Right atrium auricular region (tissue), 2 donors: ENCODE measurements at regions not wholly inside any gene's neighbourhood (a gene's known extent, or its start where the extent isn't known, plus 50 kb on each side); places are given as distances from the start of the nearest gene placed in this dataset.

ENCODE experiments used
- DNase-seq: peaks from one replicate; pipeline ENCODE4 v3.0.0-alpha.2; 2019; ENCODE audit warnings: low spot score
- H3K27ac ChIP-seq, 2 donors: fragments of 200-600 bp; sonication (generic); 1 replicate in 1 of 2; 2 replicates in 1 of 2; pipeline ENCODE4 v1.5.1; 2016 to 2019
- H3K27me3 ChIP-seq, 2 donors: fragments of 200-600 bp; sonication (generic); one replicate each; pipeline versions ENCODE4 v1.5.1 to v1.6.0; 2017 to 2019
- H3K36me3 ChIP-seq: fragments of 200-600 bp; sonication (generic); one replicate; pipeline ENCODE4 v1.5.1; 2016
- H3K4me1 ChIP-seq, 2 donors: fragments of 200-600 bp; sonication (generic); one replicate each; pipeline versions ENCODE4 v1.5.1 to v1.6.0; 2017 to 2019
- H3K4me3 ChIP-seq, 2 donors: fragments of 200-600 bp; sonication (generic); 1 replicate in 1 of 2; 2 replicates in 1 of 2; pipeline ENCODE4 v1.5.1; 2017 to 2019; ENCODE audit warnings: mild to moderate bottlenecking in 1 of 2, moderate library complexity in 1 of 2
- H3K9me3 ChIP-seq, 2 donors: fragments of 200-600 bp; sonication (generic); one replicate each; pipeline ENCODE4 v1.5.1; 2019
- TF ChIP-seq, protein P1 (sequence below), 2 donors: fragments of 200-600 bp; sonication (generic); IDR thresholded peaks; one replicate each; pipeline ENCODE4 v1.5.1; 2019; ENCODE audit warnings: antibody characterized with exemption in 2 of 2

- Histone ChIP-seq H3K36me3 (no peaks in the 10 kb centered on the region), H3K27me3 (no peaks in the 10 kb centered on the region), H3K9me3 (no peaks in the 10 kb centered on the region), H3K4me3 (no peak overlapping the region), H3K4me1 (no peaks in the 10 kb centered on the region), H3K27ac (no peak overlapping the region)
- TF ChIP-seq, protein P1, sequence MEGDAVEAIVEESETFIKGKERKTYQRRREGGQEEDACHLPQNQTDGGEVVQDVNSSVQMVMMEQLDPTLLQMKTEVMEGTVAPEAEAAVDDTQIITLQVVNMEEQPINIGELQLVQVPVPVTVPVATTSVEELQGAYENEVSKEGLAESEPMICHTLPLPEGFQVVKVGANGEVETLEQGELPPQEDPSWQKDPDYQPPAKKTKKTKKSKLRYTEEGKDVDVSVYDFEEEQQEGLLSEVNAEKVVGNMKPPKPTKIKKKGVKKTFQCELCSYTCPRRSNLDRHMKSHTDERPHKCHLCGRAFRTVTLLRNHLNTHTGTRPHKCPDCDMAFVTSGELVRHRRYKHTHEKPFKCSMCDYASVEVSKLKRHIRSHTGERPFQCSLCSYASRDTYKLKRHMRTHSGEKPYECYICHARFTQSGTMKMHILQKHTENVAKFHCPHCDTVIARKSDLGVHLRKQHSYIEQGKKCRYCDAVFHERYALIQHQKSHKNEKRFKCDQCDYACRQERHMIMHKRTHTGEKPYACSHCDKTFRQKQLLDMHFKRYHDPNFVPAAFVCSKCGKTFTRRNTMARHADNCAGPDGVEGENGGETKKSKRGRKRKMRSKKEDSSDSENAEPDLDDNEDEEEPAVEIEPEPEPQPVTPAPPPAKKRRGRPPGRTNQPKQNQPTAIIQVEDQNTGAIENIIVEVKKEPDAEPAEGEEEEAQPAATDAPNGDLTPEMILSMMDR (IDR thresholded peaks at IDR 0.05) = no peak
- no peak for DNase-seq
Measured at GRCh38 chr6:63371104-63371715, 51.4 kb upstream of the LGSN start.

GRCh38 chr6:63372951-63373533 lies 53.3 kb upstream of the LGSN start:
- Histone ChIP-seq H3K4me1 (no peaks in the 10 kb centered on the region), H3K36me3 (no peaks in the 10 kb centered on the region), H3K9me3 (no peaks in the 10 kb centered on the region), H3K4me3 (no peak overlapping the region), H3K27me3 (no peaks in the 10 kb centered on the region), H3K27ac (no peak overlapping the region)
- TF ChIP-seq, protein P1 (IDR thresholded peaks at IDR 0.05) = no peak
- no peak for DNase-seq

- H3K36me3 ChIP-seq = no peaks in the 10 kb centered on the region
Measured at GRCh38 chr6:63389191-63389844, 69.5 kb upstream of the LGSN start.

GRCh38 chr6:63391203-63391970 lies 71.6 kb upstream of the LGSN start:
- H3K27ac ChIP-seq = no peak overlapping the region
- no peaks in the 10 kb centered on the region for H3K4me1 ChIP-seq
- no peak overlapping the region for H3K4me3 ChIP-seq
- no peak for DNase-seq
- H3K27me3 ChIP-seq = no peaks in the 10 kb centered on the region
- no peaks in the 10 kb centered on the region for H3K9me3 ChIP-seq
- H3K36me3 ChIP-seq = no peaks in the 10 kb centered on the region
- TF ChIP-seq, protein P1 (IDR thresholded peaks at IDR 0.05) = no peak

More at GRCh38 chr6:63389191-63389844, 69.5 kb upstream of the LGSN start:
- H3K4me1 ChIP-seq = no peaks in the 10 kb centered on the region
- no peak for DNase-seq
- TF ChIP-seq, protein P1 (IDR thresholded peaks at IDR 0.05) = no peak
- no peak overlapping the region for H3K4me3 ChIP-seq
- H3K27ac ChIP-seq = no peak overlapping the region
- no peaks in the 10 kb centered on the region for H3K27me3 ChIP-seq
- no peaks in the 10 kb centered on the region for H3K9me3 ChIP-seq

DNA sequence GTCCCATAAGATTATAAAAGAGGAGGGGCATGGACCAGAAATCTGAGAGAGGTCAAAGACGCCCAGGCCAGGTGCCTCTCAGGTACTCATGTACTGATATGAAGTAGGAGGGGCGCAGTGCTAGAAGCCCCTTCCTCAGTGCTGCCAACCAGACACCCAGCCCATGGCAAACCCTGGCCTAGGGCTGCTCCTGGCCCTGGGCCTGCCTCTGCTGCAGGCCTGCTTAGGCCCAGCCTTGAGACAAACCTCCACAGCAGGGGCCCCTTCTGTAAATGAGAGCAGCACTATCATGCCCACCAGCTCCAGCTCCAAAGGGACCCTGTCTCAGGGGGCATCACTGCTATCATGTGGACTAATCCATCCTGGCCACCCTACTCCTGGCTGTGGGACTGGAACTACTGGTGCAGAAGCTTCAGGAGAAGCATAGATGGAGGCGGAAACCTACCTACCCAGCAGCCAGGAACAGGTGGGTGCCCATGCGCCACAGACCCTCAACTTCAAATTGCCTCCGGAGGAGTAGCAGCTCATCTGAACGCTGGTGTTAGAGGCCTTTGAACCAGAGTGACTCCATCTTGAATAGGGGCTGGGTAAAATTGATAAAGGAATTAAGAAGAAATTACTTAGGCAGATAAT lies 72.4 kb upstream of the LGSN start:
- DNase-seq = no peak
- Histone ChIP-seq H3K36me3 (no peaks in the 10 kb centered on the region), H3K4me1 (no peaks in the 10 kb centered on the region), H3K9me3 (no peaks in the 10 kb centered on the region), H3K27me3 (no peaks in the 10 kb centered on the region), H3K27ac (no peak overlapping the region), H3K4me3 (no peak overlapping the region)
- TF ChIP-seq, protein P1 (IDR thresholded peaks at IDR 0.05) = no peak
